Choroid plexus epithelial cell (primary cell): ENCODE measurements at regions not wholly inside any gene's neighbourhood (a gene's known extent, or its start where the extent isn't known, plus 50 kb on each side); places are given as distances from the start of the nearest gene placed in this dataset.
"Not testable (repeated sequence)": the region's sequence is repeated elsewhere in the genome, so short reads cannot be mapped to it uniquely, and the experiment has no call there.

Experiments used
- DNase-seq: peaks from one replicate; pipeline ENCODE4 v3.0.0-alpha.2; 2010; ENCODE audit warnings: low read depth
- H3K4me3 ChIP-seq: 2 replicates; pipeline ENCODE4 v1.5.1; 2011; ENCODE audit warnings: low read depth, mild to moderate bottlenecking, control low read depth, low read length, moderate library complexity
- CTCF ChIP-seq: conservative IDR thresholded peaks from 2 replicates; pipeline ENCODE4 v1.5.1; 2011; ENCODE audit warnings: low read depth, mild to moderate bottlenecking, control low read depth, inconsistent platforms, low read length, moderate library complexity

GRCh38 chr11:121379145-121379810 lies 72.8 kb upstream of the SORL1 start:
- not testable (repeated sequence) for DNase-seq, H3K4me3 ChIP-seq
- TF ChIP-seq CTCF: peak; percentile 2

- DNase-seq: no peak
- no peak overlapping the region for H3K4me3 ChIP-seq
- TF ChIP-seq CTCF: no peak
Measured at GRCh38 chr11:121383716-121384115, 68.4 kb upstream of the SORL1 start.

- H3K4me3 ChIP-seq: no peak overlapping the region
- TF ChIP-seq CTCF: no peak
- no peak for DNase-seq
Measured at GRCh38 chr11:121385688-121386087, 66.4 kb upstream of the SORL1 start.
